Gastroesophageal sphincter (tissue), 4 donors: ENCODE measurements at regions not wholly inside any gene's neighbourhood (a gene's known extent, or its start where the extent isn't known, plus 50 kb on each side); places are given as distances from the start of the nearest gene placed in this dataset.
A peak's percentile ranks its signal among the peaks of the same experiment; 100 is the strongest.

Experiments used
- ATAC-seq: fragments of 150-250 bp; one replicate; pipeline ENCODE4 v1.9.1; 2016; ENCODE audit warnings: mild to moderate bottlenecking, moderate library complexity
- H3K27ac ChIP-seq, 4 donors: fragments of 200-600 bp; sonication (generic) in 3 of 4; 1 replicate in 3 of 4; 2 replicates in 1 of 4; pipeline ENCODE4 v1.5.1; 2016 to 2019
- H3K27me3 ChIP-seq: fragments of 200-600 bp; sonication (generic); one replicate; pipeline ENCODE4 v1.5.1; 2019
- H3K36me3 ChIP-seq, 2 donors: fragments of 200-600 bp; sonication (generic); one replicate each; pipeline ENCODE4 v1.5.1; 2019; ENCODE audit warnings: control low read depth in 1 of 2
- H3K4me1 ChIP-seq, 3 donors: fragments of 200-600 bp; sonication (generic); 1 replicate in 2 of 3; 2 replicates in 1 of 3; pipeline ENCODE4 v1.5.1; 2016 to 2019; ENCODE audit warnings: control low read depth in 2 of 3
- H3K4me3 ChIP-seq, 2 donors: fragments of 200-600 bp; sonication (generic); one replicate each; pipeline ENCODE4 v1.5.1; 2019; ENCODE audit warnings: mild to moderate bottlenecking in 1 of 2, moderate library complexity in 1 of 2
- H3K9me3 ChIP-seq, 3 donors: fragments of 200-600 bp; sonication (generic); one replicate each; pipeline ENCODE4 v1.5.1; 2017 to 2019; ENCODE audit warnings: control low read depth in 2 of 3
- CTCF ChIP-seq, 4 experiments: fragments of 200-600 bp in 2 of 4; fragments of 450-650 bp in 2 of 4; sonication (generic) in 1 of 4; IDR thresholded peaks; one replicate each; pipeline ENCODE4 v1.5.1; 2017 to 2019; ENCODE audit warnings: antibody characterized with exemption in 4 of 4, mild to moderate bottlenecking in 2 of 4, moderate library complexity in 2 of 4
- EP300 ChIP-seq: sonication (generic); formaldehyde crosslinking; IDR thresholded peaks from one replicate; pipeline ENCODE4 v1.6.1; 2017; ENCODE audit warnings: antibody characterized with exemption, mild to moderate bottlenecking
- POLR2A ChIP-seq, 2 donors: fragments of 450-650 bp; IDR thresholded peaks; one replicate each; pipeline ENCODE4 v1.6.1; 2017; ENCODE audit warnings: antibody characterized with exemption in 2 of 2, mild to moderate bottlenecking in 2 of 2, moderate library complexity in 1 of 2
- POLR2AphosphoS5 ChIP-seq: sonication (generic); formaldehyde crosslinking; IDR thresholded peaks from one replicate; pipeline ENCODE4 v1.6.1; 2017; ENCODE audit warnings: antibody characterized with exemption
- WGBS, 2 donors: methylation state at CpG; one replicate each; pipeline ENCODE4 v1.1.5; 2018; ENCODE audit warnings: low coverage in 1 of 2; 5-methylcytosine and 5-hydroxymethylcytosine counted together

- Histone ChIP-seq H3K4me1 (no peaks in the 10 kb centered on the region), H3K27me3 (no peaks in the 10 kb centered on the region), H3K36me3 (no peaks in the 10 kb centered on the region), H3K9me3 (no peaks in the 10 kb centered on the region), H3K4me3 (no peak overlapping the region), H3K27ac (no peak overlapping the region)
- ATAC-seq, result no peak
- TF ChIP-seq CTCF (IDR thresholded peaks at IDR 0.05) (no peak), EP300 (no peak), POLR2A (IDR thresholded peaks at IDR 0.05) (no peak), POLR2AphosphoS5 (no peak)
- 89 to 100% methylated on average over 1 of the region's 1 CpG for WGBS, 2 donors
These were observed 380.6 kb upstream of the ST6GAL2 start for GRCh38 chr2:107266555-107266954.

DNA sequence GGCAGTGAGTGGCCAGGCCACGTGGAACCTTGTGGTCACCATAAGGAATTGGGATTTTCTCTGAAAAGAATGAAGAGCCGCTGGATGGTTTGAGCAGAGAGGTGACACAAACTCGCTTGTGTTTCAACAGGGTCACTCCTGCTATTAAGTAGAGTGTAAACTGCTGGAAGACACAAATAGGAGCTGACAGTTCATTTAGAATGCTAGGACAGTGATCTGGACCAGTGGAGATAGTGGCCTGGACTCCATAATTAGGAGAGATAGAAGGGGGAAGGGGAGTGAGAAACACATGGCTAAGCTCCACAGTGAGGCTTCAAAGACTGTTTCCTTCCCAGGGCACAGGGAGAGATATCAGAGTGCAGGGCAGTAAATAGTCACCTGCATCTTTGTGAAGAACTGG lies 381.1 kb upstream of the ST6GAL2 start:
- H3K9me3 ChIP-seq, result no peaks in the 10 kb centered on the region
- no peaks in the 10 kb centered on the region for H3K27me3 ChIP-seq
- H3K4me3 ChIP-seq, result no peak overlapping the region
- no peak for ATAC-seq
- H3K36me3 ChIP-seq, result no peaks in the 10 kb centered on the region
- TF ChIP-seq POLR2AphosphoS5 (no peak), CTCF (IDR thresholded peaks at IDR 0.05) (no peak), EP300 (no peak), POLR2A (IDR thresholded peaks at IDR 0.05) (no peak)
- WGBS, 2 donors, result 78 to 86% methylated on average over 3 of the region's 3 CpGs
- H3K27ac ChIP-seq, result no peak overlapping the region
- H3K4me1 ChIP-seq, result no peaks in the 10 kb centered on the region

DNA sequence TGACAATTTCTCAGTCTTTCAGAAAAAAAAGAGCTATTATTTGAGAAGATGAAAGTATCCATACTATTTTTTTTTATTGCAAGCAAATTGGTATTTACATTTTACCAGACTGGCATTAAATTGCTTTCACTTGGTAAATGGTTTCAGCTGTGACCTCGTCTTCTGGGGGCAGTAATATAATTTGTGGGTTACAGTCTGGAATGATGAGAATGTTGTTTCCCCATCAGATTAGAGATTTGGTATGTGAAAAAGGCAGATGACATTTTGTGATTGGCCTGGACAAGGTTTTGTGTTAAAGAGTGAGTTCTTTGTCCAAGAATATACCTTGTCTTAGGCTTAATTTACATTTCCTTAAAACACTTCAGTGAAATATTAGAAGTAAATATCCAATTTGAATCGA lies 390.1 kb upstream of the ST6GAL2 start:
- ATAC-seq, result no peak
- H3K4me1 ChIP-seq, result no peaks in the 10 kb centered on the region
- no peak overlapping the region for H3K4me3 ChIP-seq
- no peak for TF ChIP-seq POLR2AphosphoS5
- no peak for TF ChIP-seq EP300
- no peak for TF ChIP-seq CTCF (IDR thresholded peaks at IDR 0.05)
- TF ChIP-seq POLR2A (IDR thresholded peaks at IDR 0.05), result no peak
- H3K27ac ChIP-seq, result no peak overlapping the region
- no peaks in the 10 kb centered on the region for H3K36me3 ChIP-seq
- H3K27me3 ChIP-seq, result no peaks in the 10 kb centered on the region
- 72 to 73% methylated on average over 1 to 2 of the region's 2 CpGs for WGBS, 2 donors
- H3K9me3 ChIP-seq, result no peaks in the 10 kb centered on the region

- Histone ChIP-seq H3K9me3 (no peaks in the 10 kb centered on the region), H3K27ac (no peak overlapping the region), H3K36me3 (no peaks in the 10 kb centered on the region), H3K27me3 (no peaks in the 10 kb centered on the region), H3K4me3 (no peak overlapping the region), H3K4me1 (no peaks in the 10 kb centered on the region)
- TF ChIP-seq POLR2A (IDR thresholded peaks at IDR 0.05), result no peak
- TF ChIP-seq CTCF (IDR thresholded peaks at IDR 0.05), result no peak
- no peak for TF ChIP-seq POLR2AphosphoS5
- no peak for TF ChIP-seq EP300
- WGBS, 2 donors, result 90 to 100% methylated on average over 1 of the region's 1 CpG
- ATAC-seq, result no peak
These were observed 392.7 kb upstream of the ST6GAL2 start for GRCh38 chr2:107278672-107279071.

DNA sequence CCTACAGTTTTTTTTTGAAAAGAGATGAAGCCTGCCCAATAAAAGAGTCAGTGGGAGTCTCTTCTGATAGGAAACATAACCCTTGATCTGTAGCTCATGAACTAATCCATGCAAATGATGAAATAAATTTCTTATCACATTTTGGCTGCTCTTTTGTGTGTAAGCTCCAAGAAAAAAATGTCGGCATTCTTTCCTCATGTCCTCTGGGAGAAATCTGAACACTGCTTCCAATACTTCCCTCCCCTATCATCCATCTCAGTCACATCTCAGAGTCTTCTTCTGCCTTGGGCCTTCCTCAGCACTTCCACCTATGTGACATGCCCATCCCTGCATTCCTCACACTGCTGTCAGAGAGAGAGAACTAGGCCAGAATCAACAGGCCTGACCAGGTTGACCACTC lies 395.7 kb upstream of the ST6GAL2 start:
- ATAC-seq, result peak; percentile 31
- WGBS, 2 donors, result 38 to 44% methylated on average over 1 of the region's 1 CpG
- TF ChIP-seq EP300, result no peak

GRCh38 chr2:107282135-107282534 lies 396.2 kb upstream of the ST6GAL2 start:
- no peak overlapping the region for H3K27ac ChIP-seq
- no peak for TF ChIP-seq EP300
- no peak for TF ChIP-seq POLR2AphosphoS5
- no peak for TF ChIP-seq CTCF (IDR thresholded peaks at IDR 0.05)
- no peak for TF ChIP-seq POLR2A (IDR thresholded peaks at IDR 0.05)
- H3K4me1 ChIP-seq, result no peaks in the 10 kb centered on the region
- ATAC-seq, result no peak
- H3K4me3 ChIP-seq, result no peak overlapping the region
- no peaks in the 10 kb centered on the region for H3K27me3 ChIP-seq
- H3K36me3 ChIP-seq, result no peaks in the 10 kb centered on the region
- no peaks in the 10 kb centered on the region for H3K9me3 ChIP-seq

More for the DNA sequence above, 395.7 kb upstream of the ST6GAL2 start:
- Histone ChIP-seq H3K36me3 (no peaks in the 10 kb centered on the region), H3K4me1 (no peaks in the 10 kb centered on the region), H3K27ac (no peak overlapping the region), H3K27me3 (no peaks in the 10 kb centered on the region), H3K4me3 (no peak overlapping the region), H3K9me3 (no peaks in the 10 kb centered on the region)
